Midbrain (tissue), 1 donor: ENCODE measurements at regions not wholly inside any gene's neighbourhood (a gene's known extent, or its start where the extent isn't known, plus 50 kb on each side); places are given as distances from the start of the nearest gene placed in this dataset.
"Not testable (repeated sequence)": the region's sequence is repeated elsewhere in the genome, so short reads cannot be mapped to it uniquely, and the experiment has no call there.

Experiments used
- DNase-seq: peaks from one replicate; lab custom pipeline; 2025; lab: John Stamatoyannopoulos, UW

GRCh38 chr2:82326180-82326767 is 2021.7 kb upstream of the LRRTM1 start:
- DNase-seq = not testable (repeated sequence)

- DNase-seq = no peak
Observed at GRCh38 chr2:82320296-82320695, 2015.7 kb upstream of the LRRTM1 start.

GRCh38 chr2:82317012-82317411 is 2012.5 kb upstream of the LRRTM1 start:
- DNase-seq = no peak

GRCh38 chr2:82316586-82316985 is 2012.0 kb upstream of the LRRTM1 start:
- DNase-seq = no peak

- peak; percentile 62 for DNase-seq
Observed at GRCh38 chr2:82314836-82315472, 2010.4 kb upstream of the LRRTM1 start.

- no peak for DNase-seq
Observed at GRCh38 chr2:82307511-82307910, 2003.0 kb upstream of the LRRTM1 start.

GRCh38 chr2:82301506-82301905 is 1997.0 kb upstream of the LRRTM1 start:
- no peak for DNase-seq

GRCh38 chr2:82289446-82289845 is 1984.9 kb upstream of the LRRTM1 start:
- DNase-seq = no peak

GRCh38 chr2:82283075-82283474 is 1978.5 kb upstream of the LRRTM1 start:
- DNase-seq = no peak

- peak; percentile 22 for DNase-seq
Observed at GRCh38 chr2:82282111-82282882, 1977.7 kb upstream of the LRRTM1 start.

- DNase-seq = no peak
Observed at GRCh38 chr2:82279367-82279766, 1974.8 kb upstream of the LRRTM1 start.

GRCh38 chr2:82278416-82278815 is 1973.9 kb upstream of the LRRTM1 start:
- no peak for DNase-seq

- no peak for DNase-seq
Observed at GRCh38 chr2:82275599-82275998, 1971.0 kb upstream of the LRRTM1 start.

- no peak for DNase-seq
Observed at GRCh38 chr2:82268446-82268845, 1963.9 kb upstream of the LRRTM1 start.

GRCh38 chr2:82260521-82260920 is 1956.0 kb upstream of the LRRTM1 start:
- no peak for DNase-seq

GRCh38 chr2:82259551-82259950 is 1955.0 kb upstream of the LRRTM1 start:
- DNase-seq = no peak

- no peak for DNase-seq
Observed at GRCh38 chr2:82257796-82258555, 1953.4 kb upstream of the LRRTM1 start.

GRCh38 chr2:82256983-82257632 is 1952.6 kb upstream of the LRRTM1 start:
- no peak for DNase-seq

GRCh38 chr2:82256288-82256687 is 1951.7 kb upstream of the LRRTM1 start:
- no peak for DNase-seq

- DNase-seq = no peak
Observed at GRCh38 chr2:82254728-82255127, 1950.2 kb upstream of the LRRTM1 start.

GRCh38 chr2:82246220-82246775 is 1941.7 kb upstream of the LRRTM1 start:
- no peak for DNase-seq

GRCh38 chr2:82239176-82239575 is 1934.6 kb upstream of the LRRTM1 start:
- DNase-seq = no peak
